ENCODE measurements at regions not wholly inside any gene's neighbourhood (a gene's known extent, or its start where the extent isn't known, plus 50 kb on each side); places are given as distances from the start of the nearest gene placed in this dataset.
A peak's percentile ranks its signal among the peaks of the same experiment; 100 is the strongest.

DNA sequence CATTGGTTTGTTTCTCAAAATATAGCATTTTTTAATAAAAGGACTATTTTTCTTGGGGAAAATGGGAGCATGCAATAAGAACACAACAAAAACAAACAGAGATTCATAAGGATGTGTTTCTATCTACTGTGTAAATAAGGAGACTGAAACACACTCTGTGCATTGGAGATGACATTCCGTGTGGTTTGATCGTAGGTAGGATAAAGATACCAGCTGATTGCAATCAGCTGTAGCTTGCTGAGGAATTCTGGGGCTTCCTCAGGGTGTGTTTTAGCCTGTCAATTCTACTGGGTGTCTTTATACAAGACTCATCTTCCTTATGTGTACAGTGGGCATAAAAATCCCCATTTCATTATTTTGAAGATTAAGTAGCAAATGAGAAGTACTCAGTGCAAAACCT, 591.6 kb downstream of the DSC3 start:
- BruUV-seq (replicated peaks), result no TSS peak
- Histone ChIP-seq H3K4me3 (no peak overlapping the region), H3K9ac (ENCODE audit: control insufficient read depth, insufficient read depth, low read length) (no peak overlapping the region), H3K79me2 (ENCODE audit: control insufficient read depth, insufficient read depth, low read length) (no peaks in the 10 kb centered on the region), H3K27ac (ENCODE audit: control insufficient read depth, insufficient read depth) (no peak overlapping the region), H2AFZ (ENCODE audit: control insufficient read depth, low read depth, low read length) (no peak overlapping the region), H3K4me1 (ENCODE audit: control insufficient read depth, insufficient read depth, low read length) (no peaks in the 10 kb centered on the region), H4K20me1 (ENCODE audit: control insufficient read depth, insufficient read depth) (no peaks in the 10 kb centered on the region), H3K27me3 (replicated peaks in 1 of 2; ENCODE audit: control insufficient read depth in 2 of 2, insufficient read depth in 2 of 2, low read length in 1 of 2) (no peaks in the 10 kb centered on the region), H3K4me2 (ENCODE audit: control insufficient read depth, insufficient read depth) (no peak overlapping the region), H3K9me3 (replicated peaks; ENCODE audit: control insufficient read depth, insufficient read depth, low read length) (no peaks in the 10 kb centered on the region), H3K36me3 (ENCODE audit: control insufficient read depth in 2 of 2, insufficient read depth in 2 of 2, low read length in 1 of 2) (no peaks in the 10 kb centered on the region)
- ChIA-PET POLR2A (no interaction called here), RAD21 (ENCODE audit: unreplicated experiment) (interaction anchor here (1.2 to 1.5 kb wide), 2 partner anchors 77 to 439 kb away, joined by 3 to 5 read pairs; no protein-coding TSS in a partner anchor), CTCF (no interaction called here), SMC1A (ENCODE audit: uncharacterized antibody, unreplicated experiment) (interaction anchor here (0.6 to 2.5 kb wide), 9 partner anchors 8 to 430 kb away, joined by 3 to 7 read pairs (median 4); no protein-coding TSS in a partner anchor)
- WGBS (ENCODE audit: insufficient coverage, insufficient replicate concordance, low lambda C conversion rate, missing lambda C conversion rate), result 25% methylated on average over 2 of the region's 2 CpGs
- TF ChIP-seq TAF1 (IDR thresholded peaks at IDR 0.05; ENCODE audit: borderline replicate concordance, low read depth, low read length) (no peak), TCF12 (IDR thresholded peaks at IDR 0.05; ENCODE audit: low read depth, low read length) (no peak), MTA3 (IDR thresholded peaks at IDR 0.05; ENCODE audit: borderline replicate concordance, low read length) (no peak), ZZZ3 (IDR thresholded peaks at IDR 0.05; ENCODE audit: control insufficient read depth, insufficient read length, low read depth) (no peak), LARP7 (IDR thresholded peaks at IDR 0.05) (no peak), GATAD2B (conservative IDR thresholded peaks at IDR 0.05; ENCODE audit: low read depth) (no peak), EGR1 (IDR thresholded peaks at IDR 0.05; ENCODE audit: borderline replicate concordance in 1 of 2, low read depth in 2 of 2, low read length in 2 of 2) (no peak)
- TF ChIP-seq, protein P1, sequence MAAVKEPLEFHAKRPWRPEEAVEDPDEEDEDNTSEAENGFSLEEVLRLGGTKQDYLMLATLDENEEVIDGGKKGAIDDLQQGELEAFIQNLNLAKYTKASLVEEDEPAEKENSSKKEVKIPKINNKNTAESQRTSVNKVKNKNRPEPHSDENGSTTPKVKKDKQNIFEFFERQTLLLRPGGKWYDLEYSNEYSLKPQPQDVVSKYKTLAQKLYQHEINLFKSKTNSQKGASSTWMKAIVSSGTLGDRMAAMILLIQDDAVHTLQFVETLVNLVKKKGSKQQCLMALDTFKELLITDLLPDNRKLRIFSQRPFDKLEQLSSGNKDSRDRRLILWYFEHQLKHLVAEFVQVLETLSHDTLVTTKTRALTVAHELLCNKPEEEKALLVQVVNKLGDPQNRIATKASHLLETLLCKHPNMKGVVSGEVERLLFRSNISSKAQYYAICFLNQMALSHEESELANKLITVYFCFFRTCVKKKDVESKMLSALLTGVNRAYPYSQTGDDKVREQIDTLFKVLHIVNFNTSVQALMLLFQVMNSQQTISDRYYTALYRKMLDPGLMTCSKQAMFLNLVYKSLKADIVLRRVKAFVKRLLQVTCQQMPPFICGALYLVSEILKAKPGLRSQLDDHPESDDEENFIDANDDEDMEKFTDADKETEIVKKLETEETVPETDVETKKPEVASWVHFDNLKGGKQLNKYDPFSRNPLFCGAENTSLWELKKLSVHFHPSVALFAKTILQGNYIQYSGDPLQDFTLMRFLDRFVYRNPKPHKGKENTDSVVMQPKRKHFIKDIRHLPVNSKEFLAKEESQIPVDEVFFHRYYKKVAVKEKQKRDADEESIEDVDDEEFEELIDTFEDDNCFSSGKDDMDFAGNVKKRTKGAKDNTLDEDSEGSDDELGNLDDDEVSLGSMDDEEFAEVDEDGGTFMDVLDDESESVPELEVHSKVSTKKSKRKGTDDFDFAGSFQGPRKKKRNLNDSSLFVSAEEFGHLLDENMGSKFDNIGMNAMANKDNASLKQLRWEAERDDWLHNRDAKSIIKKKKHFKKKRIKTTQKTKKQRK (IDR thresholded peaks at IDR 0.05; ENCODE audit: low read depth, low read length), result no peak
- DNase-seq (ENCODE audit: low read depth, low spot score), result no peak
- no peak for ATAC-seq
- intact Hi-C loops (cut with micrococcal nuclease; ENCODE audit: unreplicated experiment), result no loop called here
- in situ Hi-C loops (cut with MboI), result no loop called here
- peak; percentile 23 for FAIRE-seq
